Panc1 (cell line): ENCODE measurements at regions not wholly inside any gene's neighbourhood (a gene's known extent, or its start where the extent isn't known, plus 50 kb on each side); places are given as distances from the start of the nearest gene placed in this dataset.

Experiments used
- ATAC-seq: fragments of 200-7000 bp; cut with Tn5 transposase; 2 replicates; pipeline ENCODE4 v1.9.1; 2020; ENCODE audit warnings: mild to moderate bottlenecking, moderate library complexity
- BruUV-seq: library from RNA; stranded (reverse); fragments of 400-500 nt; replicated peaks from 2 replicates; lab custom pipeline; 2021; lab: Mats Ljungman, UMichigan
- CTCF ChIA-PET: fragments of 300-600 bp; sonication (Branson Sonifier 250); formaldehyde crosslinking; loops from one replicate; lab custom pipeline; 2022; ENCODE audit warnings: antibody characterized with exemption; lab: Charles Lee
- POLR2A ChIA-PET: fragments of 300-600 bp; sonication (Branson Sonifier 250); formaldehyde crosslinking; loops from one replicate; lab custom pipeline; 2022; ENCODE audit warnings: antibody characterized with exemption; lab: Charles Lee
- DNase-seq: peaks from one replicate; pipeline ENCODE4 v3.0.0-alpha.2; 2010; ENCODE audit warnings: low read depth, low spot score
- H3K27ac ChIP-seq: 2 replicates; pipeline ENCODE4 v1.5.1; 2011; ENCODE audit warnings: mild to moderate bottlenecking, low read length, inconsistent platforms
- H3K27me3 ChIP-seq: fragments of 200-500 bp; sonication (Bioruptor generic); 2 replicates; pipeline ENCODE4 v1.6.0; 2014; ENCODE audit warnings: low read length, inconsistent platforms; ENCODE audit not compliant: control insufficient read depth, insufficient read depth
- H3K36me3 ChIP-seq: fragments of 200-500 bp; sonication (Bioruptor generic); 2 replicates; pipeline ENCODE4 v1.5.1; 2014; ENCODE audit warnings: inconsistent platforms, mild to moderate bottlenecking, low read length, moderate library complexity; ENCODE audit not compliant: control insufficient read depth, insufficient read depth
- H3K4me1 ChIP-seq: 2 replicates; pipeline ENCODE4 v1.5.1; 2011; ENCODE audit warnings: inconsistent platforms, mild to moderate bottlenecking, low read length, moderate library complexity; ENCODE audit not compliant: control insufficient read depth, insufficient read depth
- H3K4me3 ChIP-seq, 2 experiments: 2 replicates each; pipeline ENCODE4 v1.5.1; 2011 to 2012; ENCODE audit warnings: low read depth in 2 of 2, low read length in 2 of 2, mild to moderate bottlenecking in 2 of 2, inconsistent platforms in 1 of 2, moderate library complexity in 1 of 2
- H3K9me3 ChIP-seq: fragments of 200-500 bp; sonication (Bioruptor generic); 2 replicates; pipeline ENCODE4 v1.5.1; 2014; ENCODE audit warnings: low read depth, mild to moderate bottlenecking, inconsistent platforms, low read length, moderate library complexity; ENCODE audit not compliant: control insufficient read depth, insufficient read depth
- CTCF ChIP-seq: fragments of 450-650 bp; IDR thresholded peaks from 2 replicates; pipeline ENCODE4 v1.5.1; 2017; ENCODE audit warnings: mild to moderate bottlenecking
- POLR2AphosphoS5 ChIP-seq: IDR thresholded peaks from 2 replicates; pipeline ENCODE4 v1.6.1; 2012; ENCODE audit warnings: mild to moderate bottlenecking, low read depth, low read length, moderate library complexity
- SIN3A ChIP-seq: IDR thresholded peaks from 2 replicates; pipeline ENCODE4 v1.6.1; 2012; ENCODE audit warnings: low read depth, mild to moderate bottlenecking, low read length, moderate library complexity, borderline replicate concordance; ENCODE audit not compliant: insufficient read depth
- TCF7L2 ChIP-seq: IDR thresholded peaks from 2 replicates; pipeline ENCODE4 v1.6.1; 2011; ENCODE audit warnings: mild to moderate bottlenecking, low read depth, low read length, inconsistent platforms
- in situ Hi-C: cut with HindIII; loops from 2 replicates; pipeline ENCODE4 v1.10.0; 2016; ENCODE audit warnings: low sequenced_read_pairs, low pct_unique_long_range_greater_than_20kb
- intact Hi-C: fragments of 100-400 bp; cut with micrococcal nuclease; formaldehyde crosslinking; loops from one replicate; pipeline ENCODE4 v1.10.0; 2022; ENCODE audit not compliant: unreplicated experiment
- TF ChIP-seq, protein P1 (sequence below), 2 experiments: IDR thresholded peaks; 2 replicates each; pipeline ENCODE4 v1.6.1; 2011 to 2012; ENCODE audit warnings: low read depth in 2 of 2, control low read depth in 1 of 2, low read length in 1 of 2, mild to moderate bottlenecking in 1 of 2, moderate library complexity in 1 of 2; ENCODE audit not compliant: insufficient read depth in 1 of 2

- no TSS peak for BruUV-seq
- no peak for ATAC-seq
- Histone ChIP-seq H3K27me3 (no peaks in the 10 kb centered on the region), H3K36me3 (no peaks in the 10 kb centered on the region), H3K4me1 (no peaks in the 10 kb centered on the region), H3K27ac (no peak overlapping the region), H3K4me3 (no peak overlapping the region), H3K9me3 (no peaks in the 10 kb centered on the region)
- TF ChIP-seq SIN3A (no peak), POLR2AphosphoS5 (no peak), CTCF (no peak), TCF7L2 (no peak)
- TF ChIP-seq, protein P1, sequence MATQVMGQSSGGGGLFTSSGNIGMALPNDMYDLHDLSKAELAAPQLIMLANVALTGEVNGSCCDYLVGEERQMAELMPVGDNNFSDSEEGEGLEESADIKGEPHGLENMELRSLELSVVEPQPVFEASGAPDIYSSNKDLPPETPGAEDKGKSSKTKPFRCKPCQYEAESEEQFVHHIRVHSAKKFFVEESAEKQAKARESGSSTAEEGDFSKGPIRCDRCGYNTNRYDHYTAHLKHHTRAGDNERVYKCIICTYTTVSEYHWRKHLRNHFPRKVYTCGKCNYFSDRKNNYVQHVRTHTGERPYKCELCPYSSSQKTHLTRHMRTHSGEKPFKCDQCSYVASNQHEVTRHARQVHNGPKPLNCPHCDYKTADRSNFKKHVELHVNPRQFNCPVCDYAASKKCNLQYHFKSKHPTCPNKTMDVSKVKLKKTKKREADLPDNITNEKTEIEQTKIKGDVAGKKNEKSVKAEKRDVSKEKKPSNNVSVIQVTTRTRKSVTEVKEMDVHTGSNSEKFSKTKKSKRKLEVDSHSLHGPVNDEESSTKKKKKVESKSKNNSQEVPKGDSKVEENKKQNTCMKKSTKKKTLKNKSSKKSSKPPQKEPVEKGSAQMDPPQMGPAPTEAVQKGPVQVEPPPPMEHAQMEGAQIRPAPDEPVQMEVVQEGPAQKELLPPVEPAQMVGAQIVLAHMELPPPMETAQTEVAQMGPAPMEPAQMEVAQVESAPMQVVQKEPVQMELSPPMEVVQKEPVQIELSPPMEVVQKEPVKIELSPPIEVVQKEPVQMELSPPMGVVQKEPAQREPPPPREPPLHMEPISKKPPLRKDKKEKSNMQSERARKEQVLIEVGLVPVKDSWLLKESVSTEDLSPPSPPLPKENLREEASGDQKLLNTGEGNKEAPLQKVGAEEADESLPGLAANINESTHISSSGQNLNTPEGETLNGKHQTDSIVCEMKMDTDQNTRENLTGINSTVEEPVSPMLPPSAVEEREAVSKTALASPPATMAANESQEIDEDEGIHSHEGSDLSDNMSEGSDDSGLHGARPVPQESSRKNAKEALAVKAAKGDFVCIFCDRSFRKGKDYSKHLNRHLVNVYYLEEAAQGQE (IDR thresholded peaks at IDR 0.05; ENCODE audit: insufficient read depth in 1 of 2, low read depth in 2 of 2, low read length in 1 of 2), result no peak
- in situ Hi-C loops (no loop called here), intact Hi-C loops (no loop called here)
- POLR2A ChIA-PET, result no interaction called here
- CTCF ChIA-PET, result no interaction called here
- DNase-seq, result no peak
These were observed 345.0 kb upstream of the MDFIC2 start for GRCh38 chr3:70657454-70657853.

- in situ Hi-C loops, result no loop called here
- no peaks in the 10 kb centered on the region for H3K4me1 ChIP-seq
- ATAC-seq, result no peak
- TF ChIP-seq, protein P1 (IDR thresholded peaks at IDR 0.05; ENCODE audit: insufficient read depth in 1 of 2, low read depth in 2 of 2, low read length in 1 of 2), result no peak
- TF ChIP-seq POLR2AphosphoS5 (no peak), TCF7L2 (no peak), SIN3A (no peak), CTCF (no peak)
- no peaks in the 10 kb centered on the region for H3K27me3 ChIP-seq
- intact Hi-C loops, result no loop called here
- no peaks in the 10 kb centered on the region for H3K36me3 ChIP-seq
- no peaks in the 10 kb centered on the region for H3K9me3 ChIP-seq
- no TSS peak for BruUV-seq
- ChIA-PET POLR2A (no interaction called here), CTCF (no interaction called here)
- no peak for DNase-seq
- H3K4me3 ChIP-seq, result no peak overlapping the region
- no peak overlapping the region for H3K27ac ChIP-seq
These were observed 335.4 kb upstream of the MDFIC2 start for GRCh38 chr3:70647823-70648222.
